HG02852 (cell line): ENCODE measurements at regions not wholly inside any gene's neighbourhood (a gene's known extent, or its start where the extent isn't known, plus 50 kb on each side); places are given as distances from the start of the nearest gene placed in this dataset.
A peak's percentile ranks its signal among the peaks of the same experiment; 100 is the strongest.

Source experiments
- ATAC-seq: cut with Tn5 transposase; IDR thresholded peaks from one replicate; pipeline ENCODE4 v1.9.1; 2021; ENCODE audit warnings: mild to moderate bottlenecking, moderate library complexity; ENCODE audit not compliant: unreplicated experiment

DNA sequence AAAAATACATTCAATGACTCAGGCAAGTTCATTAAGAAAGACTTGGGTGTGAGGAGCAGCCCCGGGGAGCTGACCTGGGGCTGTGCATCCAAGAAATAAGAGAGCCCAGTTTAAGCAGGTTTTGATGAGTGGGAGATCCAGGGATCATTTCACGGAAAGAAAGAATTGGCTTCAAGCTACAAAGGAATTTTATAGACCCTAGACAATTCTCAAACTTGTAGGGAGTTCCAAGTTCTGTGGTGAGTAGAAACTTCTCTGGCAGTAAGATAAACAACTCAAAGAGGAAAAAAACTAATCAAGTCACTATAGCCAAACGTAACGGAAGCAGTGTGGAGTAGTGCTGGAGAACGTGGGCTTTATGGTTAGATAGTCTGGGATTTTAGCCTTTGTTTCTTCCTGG is 175.7 kb upstream of the DDHD1 start:
- no peak for ATAC-seq

DNA sequence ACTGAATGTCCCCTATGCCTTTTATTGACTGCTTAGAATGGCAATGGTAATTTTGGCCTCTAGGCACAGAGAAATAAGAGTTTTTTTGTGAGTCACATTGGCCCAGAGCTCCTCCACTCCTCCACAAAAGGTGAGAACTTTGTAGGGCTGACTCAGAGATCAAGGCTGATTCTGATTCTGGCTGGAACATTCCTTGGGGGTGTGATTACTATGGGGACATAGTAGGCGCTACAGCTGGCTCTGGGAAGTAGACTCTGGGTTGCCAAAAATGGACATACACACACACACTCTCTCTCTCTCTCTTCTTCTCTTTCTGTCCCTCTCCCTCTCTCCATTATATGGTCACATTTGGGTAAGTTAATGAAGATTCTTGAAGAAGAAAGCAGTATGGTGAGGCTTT is 174.6 kb upstream of the DDHD1 start:
- ATAC-seq, result no peak

- no peak for ATAC-seq
Observed at GRCh38 chr14:53325176-53325806, 172.2 kb upstream of the DDHD1 start.

- ATAC-seq, result no peak
Observed at GRCh38 chr14:53316504-53316903, 163.4 kb upstream of the DDHD1 start.

- ATAC-seq, result peak; percentile 85
Observed at GRCh38 chr14:53310412-53310811, 157.3 kb upstream of the DDHD1 start.

GRCh38 chr14:53306911-53307310 is 153.8 kb upstream of the DDHD1 start:
- ATAC-seq, result no peak

DNA sequence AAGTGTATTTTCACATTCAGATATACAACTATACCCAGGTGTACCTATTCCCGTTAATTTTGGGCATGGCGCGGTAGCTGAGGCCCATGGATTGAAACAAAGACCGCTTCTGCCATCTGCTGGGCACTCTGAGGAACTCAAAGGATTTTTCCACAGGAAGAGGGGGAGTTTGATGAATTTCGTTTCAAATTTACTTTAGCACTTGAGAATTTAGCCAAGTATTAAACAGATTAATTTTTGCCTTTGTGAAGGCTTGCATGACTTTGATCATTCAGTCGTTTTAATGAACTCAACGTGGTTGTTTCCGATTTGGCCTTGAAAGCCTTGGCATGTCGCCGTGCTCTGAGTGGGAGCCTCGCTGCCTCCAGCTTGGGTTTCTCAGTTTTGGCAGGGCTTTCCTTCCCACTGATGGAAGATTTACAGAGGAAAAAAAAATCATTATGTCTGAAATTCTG is 153.2 kb upstream of the DDHD1 start:
- ATAC-seq, result no peak

- ATAC-seq, result no peak
Observed at GRCh38 chr14:53304726-53305381, 151.7 kb upstream of the DDHD1 start.

GRCh38 chr14:53295985-53296582 is 143.0 kb upstream of the DDHD1 start:
- no peak for ATAC-seq

GRCh38 chr14:53295372-53295771 is 142.2 kb upstream of the DDHD1 start:
- no peak for ATAC-seq

DNA sequence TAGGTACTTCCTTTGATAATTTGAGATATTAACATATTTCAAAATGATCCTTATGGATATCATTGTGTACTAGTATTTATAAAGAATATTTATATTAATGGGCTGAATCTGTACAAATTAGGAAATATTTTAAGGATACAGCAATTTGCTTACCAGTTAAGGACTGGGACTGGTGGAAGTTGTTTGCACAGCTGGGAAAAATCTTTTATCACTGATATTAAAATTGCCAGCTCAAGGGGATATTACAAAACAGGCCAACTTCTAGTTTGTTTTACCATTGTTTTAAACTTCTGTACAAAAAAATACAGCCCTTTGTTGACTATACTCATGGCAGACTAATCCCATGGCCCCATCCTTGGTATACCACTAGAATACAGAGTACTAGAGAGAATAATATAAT is 133.2 kb upstream of the DDHD1 start:
- ATAC-seq, result no peak

- ATAC-seq, result no peak
Observed at GRCh38 chr14:53285821-53286220, 132.7 kb upstream of the DDHD1 start.

GRCh38 chr14:53285064-53285463 is 131.9 kb upstream of the DDHD1 start:
- ATAC-seq, result no peak

GRCh38 chr14:53278602-53279506 is 125.7 kb upstream of the DDHD1 start:
- no peak for ATAC-seq

GRCh38 chr14:53273671-53274072 is 120.5 kb upstream of the DDHD1 start:
- ATAC-seq, result no peak

- ATAC-seq, result no peak
Observed at GRCh38 chr14:53265025-53265424, 111.9 kb upstream of the DDHD1 start.

- ATAC-seq, result no peak
Observed at GRCh38 chr14:53260928-53261327, 107.8 kb upstream of the DDHD1 start.

- ATAC-seq, result no peak
Observed at GRCh38 chr14:53260286-53260685, 107.2 kb upstream of the DDHD1 start.

DNA sequence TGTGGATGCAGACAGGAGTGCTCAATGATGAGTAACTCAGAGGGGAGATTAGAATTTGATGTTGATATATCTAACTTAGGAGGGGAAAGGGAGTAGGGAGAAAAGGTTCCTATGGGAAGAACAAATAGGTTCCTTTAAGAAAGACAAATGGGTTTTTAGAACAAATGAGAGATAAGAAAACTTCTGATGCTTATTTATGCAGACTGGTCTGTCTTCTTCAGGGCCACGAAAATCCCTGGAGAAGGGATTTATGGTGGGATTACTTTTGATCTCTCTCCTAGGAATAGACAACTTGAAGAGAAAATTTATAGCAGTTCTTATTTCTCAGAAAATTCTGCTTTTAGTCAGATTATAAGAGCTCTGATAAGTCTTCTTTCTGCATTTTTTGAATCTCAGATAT is 99.0 kb upstream of the DDHD1 start:
- no peak for ATAC-seq

DNA sequence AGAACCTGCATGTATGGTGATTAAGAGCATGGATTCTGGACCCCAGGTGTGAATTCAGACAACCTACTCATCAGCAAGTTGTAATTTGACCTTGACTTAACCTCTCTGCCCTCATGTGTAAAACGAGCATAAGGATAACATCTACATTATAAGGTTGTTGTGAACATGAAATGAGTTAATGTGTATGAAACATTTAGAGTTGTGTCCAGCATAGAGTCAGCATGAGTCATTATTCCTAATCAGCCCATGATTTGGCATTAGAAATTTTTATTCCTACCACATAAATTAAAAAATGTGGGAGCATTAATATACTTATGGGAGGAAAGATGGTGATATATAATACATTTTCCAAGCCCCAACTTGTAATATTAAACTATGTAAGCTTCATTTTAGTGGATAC is 95.9 kb upstream of the DDHD1 start:
- ATAC-seq, result no peak

GRCh38 chr14:53247596-53248370 is 94.7 kb upstream of the DDHD1 start:
- ATAC-seq, result no peak
